Epithelial cell of proximal tubule (primary cell): ENCODE measurements at regions not wholly inside any gene's neighbourhood (a gene's known extent, or its start where the extent isn't known, plus 50 kb on each side); places are given as distances from the start of the nearest gene placed in this dataset.
"Not testable (repeated sequence)": the region's sequence is repeated elsewhere in the genome, so short reads cannot be mapped to it uniquely, and the experiment has no call there.

Source experiments
- DNase-seq: peaks from one replicate; pipeline ENCODE4 v3.0.0-alpha.2; 2011; ENCODE audit warnings: low read depth
- H3K4me3 ChIP-seq: 2 replicates; pipeline ENCODE4 v1.5.1; 2011; ENCODE audit warnings: low read depth, mild to moderate bottlenecking, low read length
- TF ChIP-seq, protein P1 (sequence below): conservative IDR thresholded peaks from 2 replicates; pipeline ENCODE4 v1.5.1; 2012; ENCODE audit warnings: low read depth, mild to moderate bottlenecking, low read length

DNA sequence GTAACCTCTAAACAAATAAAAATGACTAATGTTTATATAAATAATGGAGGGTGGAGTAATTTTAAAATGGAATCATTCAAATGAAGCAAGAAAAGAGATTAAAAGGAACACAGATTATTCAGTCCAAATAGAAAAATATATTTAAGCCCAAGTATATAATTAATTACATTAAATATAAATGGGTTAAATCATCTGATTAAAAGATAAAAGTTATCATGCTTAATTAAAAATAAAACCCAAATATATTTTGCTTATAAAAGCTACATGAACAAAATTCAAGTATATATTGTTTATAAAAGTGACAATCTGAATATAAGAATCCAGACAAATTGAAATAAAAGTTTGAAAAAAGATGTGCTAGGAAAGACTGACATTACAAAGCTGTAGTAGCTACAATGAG, 63.9 kb upstream of the ACTRT2 start:
- H3K4me3 ChIP-seq, result no peak overlapping the region
- no peak for DNase-seq
- TF ChIP-seq, protein P1, sequence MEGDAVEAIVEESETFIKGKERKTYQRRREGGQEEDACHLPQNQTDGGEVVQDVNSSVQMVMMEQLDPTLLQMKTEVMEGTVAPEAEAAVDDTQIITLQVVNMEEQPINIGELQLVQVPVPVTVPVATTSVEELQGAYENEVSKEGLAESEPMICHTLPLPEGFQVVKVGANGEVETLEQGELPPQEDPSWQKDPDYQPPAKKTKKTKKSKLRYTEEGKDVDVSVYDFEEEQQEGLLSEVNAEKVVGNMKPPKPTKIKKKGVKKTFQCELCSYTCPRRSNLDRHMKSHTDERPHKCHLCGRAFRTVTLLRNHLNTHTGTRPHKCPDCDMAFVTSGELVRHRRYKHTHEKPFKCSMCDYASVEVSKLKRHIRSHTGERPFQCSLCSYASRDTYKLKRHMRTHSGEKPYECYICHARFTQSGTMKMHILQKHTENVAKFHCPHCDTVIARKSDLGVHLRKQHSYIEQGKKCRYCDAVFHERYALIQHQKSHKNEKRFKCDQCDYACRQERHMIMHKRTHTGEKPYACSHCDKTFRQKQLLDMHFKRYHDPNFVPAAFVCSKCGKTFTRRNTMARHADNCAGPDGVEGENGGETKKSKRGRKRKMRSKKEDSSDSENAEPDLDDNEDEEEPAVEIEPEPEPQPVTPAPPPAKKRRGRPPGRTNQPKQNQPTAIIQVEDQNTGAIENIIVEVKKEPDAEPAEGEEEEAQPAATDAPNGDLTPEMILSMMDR, result no peak

DNA sequence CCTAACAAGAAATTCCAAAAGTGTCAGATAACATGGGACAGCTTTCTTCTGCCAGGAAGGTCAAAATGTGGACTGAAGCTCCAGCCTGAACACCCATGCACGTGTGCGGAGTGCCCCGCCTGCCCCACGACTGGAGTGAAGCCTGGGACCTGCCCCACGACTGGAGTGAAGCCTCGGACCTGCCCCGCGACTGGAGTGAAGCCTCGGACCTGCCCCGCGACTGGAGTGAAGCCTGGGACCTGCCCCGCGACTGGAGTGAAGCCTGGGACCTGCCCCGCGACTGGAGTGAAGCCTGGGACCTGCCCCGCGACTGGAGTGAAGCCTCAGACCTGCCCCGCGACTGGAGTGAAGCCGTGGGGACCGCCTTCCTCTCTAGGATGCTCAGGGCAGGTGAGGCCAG, 61.4 kb upstream of the ACTRT2 start:
- not testable (repeated sequence) for DNase-seq

DNA sequence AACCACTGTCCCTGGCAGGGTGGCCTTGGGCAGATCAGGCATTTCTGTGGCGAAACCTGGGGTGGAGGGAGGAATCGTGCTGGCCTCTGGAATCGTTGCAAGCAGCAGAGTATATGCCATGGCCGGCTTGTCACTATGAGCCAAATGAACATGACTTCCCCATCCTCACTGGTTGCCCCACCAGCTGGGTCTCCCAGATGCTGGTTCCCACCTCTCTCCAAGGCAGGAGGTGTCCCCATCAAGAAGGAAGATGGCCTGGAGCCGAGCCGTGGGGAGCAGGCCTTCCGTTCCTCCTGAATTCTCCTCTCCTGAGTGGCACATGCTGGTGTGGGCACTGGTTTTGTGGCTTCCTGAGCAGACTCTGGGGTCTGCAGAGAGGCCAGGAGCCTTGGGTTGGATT, 60.2 kb upstream of the ACTRT2 start:
- TF ChIP-seq, protein P1, result no peak
- H3K4me3 ChIP-seq, result no peak overlapping the region
- DNase-seq, result no peak

More for the DNA sequence above, 61.4 kb upstream of the ACTRT2 start:
- H3K4me3 ChIP-seq, result not testable (repeated sequence)

DNA sequence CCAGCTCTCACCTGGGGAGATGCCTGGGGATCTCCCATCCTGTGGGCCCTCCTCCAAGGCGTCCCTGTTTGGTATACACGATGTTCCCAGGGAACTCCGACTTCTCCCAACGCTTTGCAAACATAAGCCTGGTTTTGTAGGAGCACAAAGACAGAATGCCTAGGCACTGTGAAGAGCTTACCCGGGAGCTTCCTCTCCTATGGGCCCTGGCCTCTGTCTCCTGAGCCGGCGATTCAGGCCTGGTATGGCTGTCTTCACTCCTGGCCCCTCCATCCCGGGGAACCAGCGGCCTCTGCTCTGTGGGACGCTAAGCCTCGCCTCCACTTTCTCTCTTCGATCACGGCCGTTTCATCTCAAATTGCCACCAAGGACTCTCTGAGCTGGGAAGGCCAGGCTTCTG, 59.6 kb upstream of the ACTRT2 start:
- TF ChIP-seq, protein P1, result no peak
- no peak for DNase-seq
- H3K4me3 ChIP-seq, result no peak overlapping the region

DNA sequence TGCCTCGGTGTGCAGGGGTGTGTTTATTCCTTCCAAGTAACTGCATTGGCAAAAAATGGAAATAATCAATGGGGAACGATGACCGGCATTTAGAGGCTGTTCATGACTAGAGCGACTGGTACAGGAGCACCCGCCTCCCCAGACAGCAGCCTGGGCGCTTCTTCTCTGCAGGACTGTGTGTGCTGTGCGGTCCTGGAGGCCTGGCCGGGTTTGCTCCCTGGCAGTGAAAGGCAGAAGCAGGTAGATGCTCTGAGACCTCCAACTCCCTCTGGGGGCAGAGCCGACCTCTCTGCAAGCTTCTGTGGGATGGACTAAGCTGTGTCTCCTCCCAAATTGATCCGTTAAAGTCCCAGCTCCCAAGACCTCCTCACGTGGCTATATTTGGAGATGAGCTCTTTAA, 59.2 kb upstream of the ACTRT2 start:
- TF ChIP-seq, protein P1, result no peak
- no peak overlapping the region for H3K4me3 ChIP-seq
- DNase-seq, result no peak

DNA sequence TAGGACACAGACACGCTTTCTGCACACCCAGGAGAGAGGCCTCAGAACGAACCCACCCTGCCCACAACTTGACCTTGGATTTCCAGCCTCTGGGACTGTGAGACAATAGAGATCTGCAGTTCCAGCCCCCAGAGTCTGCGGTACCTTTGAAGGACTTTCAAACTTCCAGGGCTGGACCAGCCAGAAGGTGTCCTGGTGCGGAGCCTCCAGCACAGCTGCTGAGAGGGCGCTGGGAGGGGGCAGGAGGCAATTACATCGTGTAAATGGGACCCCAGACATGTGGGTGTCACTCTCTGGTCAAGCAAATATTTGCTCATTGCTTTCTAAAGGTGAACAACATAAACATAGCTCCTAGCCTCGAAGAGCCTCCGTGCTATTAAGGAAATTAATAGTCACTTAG, 58.7 kb upstream of the ACTRT2 start:
- DNase-seq, result no peak

DNA sequence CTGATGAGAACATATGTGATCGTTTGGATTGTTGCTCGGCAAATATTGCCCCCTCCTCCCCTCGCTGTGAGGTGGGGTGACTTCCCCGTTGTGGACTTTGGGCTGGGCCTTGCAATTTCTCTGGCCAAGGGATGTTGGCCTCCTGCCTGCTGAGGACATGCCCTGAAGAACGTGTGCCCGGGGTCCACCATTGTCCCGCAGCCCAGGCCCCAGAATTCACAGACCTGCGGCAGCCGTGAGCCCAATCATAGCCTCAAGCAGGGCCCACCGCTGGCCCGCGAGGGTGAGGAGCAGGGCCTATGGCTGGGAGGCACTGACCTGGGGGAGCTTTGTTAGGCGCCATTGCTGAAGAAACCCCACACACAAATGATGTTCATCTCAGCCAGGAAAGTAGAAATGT, 58.3 kb upstream of the ACTRT2 start:
- no peak for DNase-seq
- TF ChIP-seq, protein P1, result no peak
- no peak overlapping the region for H3K4me3 ChIP-seq

More for the DNA sequence above, 58.7 kb upstream of the ACTRT2 start:
- TF ChIP-seq, protein P1, result no peak
- no peak overlapping the region for H3K4me3 ChIP-seq

DNA sequence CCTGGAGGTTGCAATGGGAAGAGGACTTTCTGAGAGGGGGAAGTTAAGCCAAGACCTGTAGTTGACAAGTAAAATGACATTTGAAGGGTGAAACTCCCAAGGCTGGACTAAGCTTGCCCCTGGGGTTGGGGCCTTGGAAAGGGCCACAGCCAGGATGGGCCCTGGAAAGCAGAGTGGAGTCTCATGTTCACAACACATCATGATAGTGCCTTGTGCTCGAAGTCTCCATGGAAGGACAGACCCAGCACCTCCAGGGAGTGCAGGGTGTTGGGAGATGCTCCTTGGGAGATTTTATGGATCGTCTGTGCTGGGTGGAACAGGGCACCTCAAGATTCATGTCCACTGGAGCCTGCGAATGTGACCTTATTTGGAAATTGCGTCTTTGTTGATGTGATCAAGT, 55.6 kb upstream of the ACTRT2 start:
- TF ChIP-seq, protein P1, result no peak
- DNase-seq, result no peak

More for the DNA sequence above, 55.6 kb upstream of the ACTRT2 start:
- no peak overlapping the region for H3K4me3 ChIP-seq
